RWPE2 (cell line): ENCODE measurements at regions not wholly inside any gene's neighbourhood (a gene's known extent, or its start where the extent isn't known, plus 50 kb on each side); places are given as distances from the start of the nearest gene placed in this dataset.

ENCODE experiments used
- ATAC-seq: fragments of 200-7000 bp; cut with Tn5 transposase; 3 replicates; pipeline ENCODE4 v1.9.1; 2021; ENCODE audit warnings: low read depth
- DNase-seq: peaks from one replicate; pipeline ENCODE4 v3.0.0-alpha.2; 2020; ENCODE audit warnings: low spot score
- H3K27ac ChIP-seq: fragments of 450-650 bp; 2 replicates; pipeline ENCODE4 v1.5.1; 2017; ENCODE audit warnings: mild to moderate bottlenecking; ENCODE audit not compliant: poor library complexity, severe bottlenecking
- H3K27me3 ChIP-seq: fragments of 250-450 bp; sonication (Bioruptor Pico); 2 replicates; pipeline ENCODE4 v1.5.1; 2021; ENCODE audit warnings: mild to moderate bottlenecking, moderate library complexity; ENCODE audit not compliant: insufficient read depth, poor library complexity, severe bottlenecking
- H3K36me3 ChIP-seq: fragments of 250-450 bp; sonication (Bioruptor Pico); 2 replicates; pipeline ENCODE4 v1.5.1; 2020; ENCODE audit warnings: low read depth, mild to moderate bottlenecking, moderate library complexity
- H3K4me1 ChIP-seq: fragments of 250-450 bp; sonication (Bioruptor Pico); 2 replicates; pipeline ENCODE4 v1.5.1; 2021; ENCODE audit warnings: mild to moderate bottlenecking, moderate library complexity; ENCODE audit not compliant: insufficient read depth, poor library complexity, severe bottlenecking
- H3K4me3 ChIP-seq: fragments of 250-450 bp; sonication (Bioruptor Pico); 2 replicates; pipeline ENCODE4 v1.5.1; 2021; ENCODE audit warnings: mild to moderate bottlenecking, moderate library complexity; ENCODE audit not compliant: severe bottlenecking
- H3K9me3 ChIP-seq: fragments of 250-450 bp; sonication (Bioruptor Pico); 2 replicates; pipeline ENCODE4 v1.5.1; 2021; ENCODE audit warnings: mild to moderate bottlenecking, moderate library complexity; ENCODE audit not compliant: severe bottlenecking
- CTCF ChIP-seq: fragments of 450-650 bp; IDR thresholded peaks from one replicate; pipeline ENCODE4 v1.5.1; 2017; ENCODE audit warnings: mild to moderate bottlenecking, moderate library complexity; ENCODE audit not compliant: poor library complexity, severe bottlenecking

GRCh38 chr2:181177376-181177775, 197.0 kb downstream of the UBE2E3 start:
- Histone ChIP-seq H3K4me1 (no peaks in the 10 kb centered on the region), H3K36me3 (no peaks in the 10 kb centered on the region), H3K9me3 (no peaks in the 10 kb centered on the region), H3K4me3 (no peak overlapping the region), H3K27ac (no peak overlapping the region), H3K27me3 (no peaks in the 10 kb centered on the region)
- no peak for TF ChIP-seq CTCF
- no peak for ATAC-seq
- no peak for DNase-seq

GRCh38 chr2:181178130-181178529, 197.7 kb downstream of the UBE2E3 start:
- H3K4me3 ChIP-seq, result no peak overlapping the region
- H3K4me1 ChIP-seq, result no peaks in the 10 kb centered on the region
- no peak overlapping the region for H3K27ac ChIP-seq
- no peaks in the 10 kb centered on the region for H3K9me3 ChIP-seq
- H3K36me3 ChIP-seq, result no peaks in the 10 kb centered on the region
- no peaks in the 10 kb centered on the region for H3K27me3 ChIP-seq
- ATAC-seq (no peak), DNase-seq (no peak)
- TF ChIP-seq CTCF, result no peak

GRCh38 chr2:181178823-181179412, 198.5 kb downstream of the UBE2E3 start:
- Histone ChIP-seq H3K4me3 (no peak overlapping the region), H3K27ac (no peak overlapping the region), H3K36me3 (no peaks in the 10 kb centered on the region), H3K27me3 (no peaks in the 10 kb centered on the region), H3K9me3 (no peaks in the 10 kb centered on the region), H3K4me1 (no peaks in the 10 kb centered on the region)
- ATAC-seq (peak; percentile 49; the same call in 1 of the 3 replicates), DNase-seq (no peak)
- TF ChIP-seq CTCF, result peak; percentile 34

- Histone ChIP-seq H3K9me3 (no peaks in the 10 kb centered on the region), H3K27me3 (no peaks in the 10 kb centered on the region), H3K4me3 (no peak overlapping the region), H3K36me3 (no peaks in the 10 kb centered on the region), H3K4me1 (no peaks in the 10 kb centered on the region), H3K27ac (no peak overlapping the region)
- no peak for DNase-seq
- TF ChIP-seq CTCF, result no peak
- no peak for ATAC-seq
Observed at GRCh38 chr2:181183878-181184542, 203.6 kb downstream of the UBE2E3 start.

- no peak for DNase-seq
- no peaks in the 10 kb centered on the region for H3K4me1 ChIP-seq
- H3K9me3 ChIP-seq, result no peaks in the 10 kb centered on the region
- H3K4me3 ChIP-seq, result no peak overlapping the region
- H3K36me3 ChIP-seq, result no peaks in the 10 kb centered on the region
- no peak for ATAC-seq
- TF ChIP-seq CTCF, result no peak
- no peak overlapping the region for H3K27ac ChIP-seq
- H3K27me3 ChIP-seq, result no peaks in the 10 kb centered on the region
Observed at GRCh38 chr2:181185421-181185820, 205.0 kb downstream of the UBE2E3 start.
